OCI-LY7 (cell line): ENCODE measurements at regions not wholly inside any gene's neighbourhood (a gene's known extent, or its start where the extent isn't known, plus 50 kb on each side); places are given as distances from the start of the nearest gene placed in this dataset.
A peak's percentile ranks its signal among the peaks of the same experiment; 100 is the strongest.

Experiments
- BruUV-seq: library from RNA; stranded (reverse); fragments of 400-500 nt; replicated peaks from 2 replicates; lab custom pipeline; 2021; lab: Mats Ljungman, UMichigan
- CTCF ChIA-PET: fragments of 300-600 bp; sonication (Branson Sonifier 250); formaldehyde crosslinking; loops from one replicate; lab custom pipeline; 2022; ENCODE audit warnings: antibody characterized with exemption; ENCODE audit not compliant: unreplicated experiment; lab: Charles Lee
- POLR2A ChIA-PET: fragments of 300-600 bp; sonication (Branson Sonifier 250); formaldehyde crosslinking; loops from one replicate; lab custom pipeline; 2022; ENCODE audit warnings: antibody characterized with exemption; lab: Charles Lee
- DNase-seq: peaks from one replicate; pipeline ENCODE4 v3.0.0-alpha.2; 2015; ENCODE audit warnings: low spot score
- H2AFZ ChIP-seq: fragments of 200-600 bp; sonication (generic), shearing (Covaris generic); 2 replicates; pipeline ENCODE4 v1.6.1; 2014; ENCODE audit warnings: mild to moderate bottlenecking, antibody characterized with exemption, low read length, moderate library complexity
- H3K27ac ChIP-seq: fragments of 200-600 bp; sonication (generic); 2 replicates; pipeline ENCODE4 v1.5.1; 2014; ENCODE audit warnings: mixed run types, low read depth, mild to moderate bottlenecking, moderate library complexity, low read length, inconsistent platforms; ENCODE audit not compliant: poor library complexity, severe bottlenecking
- H3K36me3 ChIP-seq: fragments of 200-600 bp; sonication (generic); 2 replicates; pipeline ENCODE4 v1.6.1; 2014; ENCODE audit warnings: mild to moderate bottlenecking, antibody characterized with exemption, low read length, moderate library complexity, mixed read lengths; ENCODE audit not compliant: insufficient read depth
- H3K4me1 ChIP-seq: fragments of 200-600 bp; sonication (generic); 2 replicates; pipeline ENCODE4 v1.5.1; 2014; ENCODE audit warnings: mild to moderate bottlenecking, low read length; ENCODE audit not compliant: insufficient read depth, poor library complexity, severe bottlenecking
- H3K4me2 ChIP-seq: fragments of 200-600 bp; sonication (generic); 2 replicates; pipeline ENCODE4 v1.6.1; 2014; ENCODE audit warnings: mild to moderate bottlenecking, low read length
- H3K4me3 ChIP-seq: fragments of 200-600 bp; sonication (generic); 2 replicates; pipeline ENCODE4 v1.5.1; 2014; ENCODE audit warnings: mild to moderate bottlenecking, low read depth, low read length; ENCODE audit not compliant: poor library complexity, severe bottlenecking
- H3K79me2 ChIP-seq: fragments of 200-600 bp; sonication (generic); 2 replicates; pipeline ENCODE4 v1.6.1; 2016; ENCODE audit warnings: low read depth, mild to moderate bottlenecking, low read length, moderate library complexity, mixed read lengths; ENCODE audit not compliant: insufficient read depth
- H3K9me2 ChIP-seq: fragments of 200-600 bp; sonication (generic); 2 replicates; pipeline ENCODE4 v1.6.1; 2016; ENCODE audit warnings: mild to moderate bottlenecking, low read length, mixed read lengths; ENCODE audit not compliant: insufficient read depth
- H3K9me3 ChIP-seq: fragments of 200-600 bp; sonication (generic); 2 replicates; pipeline ENCODE4 v1.6.1; 2014; ENCODE audit warnings: mild to moderate bottlenecking, mixed run types, low read length, mixed read lengths
- H4K20me1 ChIP-seq: fragments of 200-600 bp; sonication (generic); 2 replicates; pipeline ENCODE4 v1.6.1; 2014; ENCODE audit warnings: mild to moderate bottlenecking, antibody characterized with exemption, low read length, moderate library complexity, mixed read lengths; ENCODE audit not compliant: insufficient read depth
- EZH2phosphoT487 ChIP-seq: fragments of 200-600 bp; sonication (generic); IDR thresholded peaks from 2 replicates; pipeline ENCODE4 v1.6.1; 2018; ENCODE audit warnings: low read depth, borderline replicate concordance, mild to moderate bottlenecking, mixed run types, antibody characterized with exemption, low read length, moderate library complexity, mixed read lengths
- intact Hi-C: fragments of 100-400 bp; cut with micrococcal nuclease; formaldehyde crosslinking; loops from one replicate; pipeline ENCODE4 v1.10.0; 2022; ENCODE audit not compliant: unreplicated experiment
- TF ChIP-seq, protein P1 (sequence below): fragments of 200-600 bp; sonication (generic); conservative IDR thresholded peaks from 2 replicates; pipeline ENCODE4 v1.5.1; 2014; ENCODE audit warnings: mild to moderate bottlenecking, antibody characterized with exemption, low read length, moderate library complexity, mixed read lengths

- POLR2A ChIA-PET, result interaction anchor here (1.0 kb wide), 1 partner anchor 11 kb away, joined by 3 read pairs; no protein-coding TSS in a partner anchor
- intact Hi-C loops, result no loop called here
These were observed 484.6 kb downstream of the GALC start for GRCh38 chr14:87508333-87508732.

GRCh38 chr14:87503711-87504110 is 489.3 kb downstream of the GALC start:
- no TSS peak for BruUV-seq
- Histone ChIP-seq H4K20me1 (no peaks in the 10 kb centered on the region), H3K4me2 (no peak overlapping the region), H3K9me2 (no peaks in the 10 kb centered on the region), H3K9me3 (no peaks in the 10 kb centered on the region), H2AFZ (no peak overlapping the region), H3K4me3 (no peak overlapping the region), H3K27ac (no peak overlapping the region), H3K4me1 (no peaks in the 10 kb centered on the region), H3K36me3 (no peaks in the 10 kb centered on the region), H3K79me2 (no peaks in the 10 kb centered on the region)
- POLR2A ChIA-PET, result no interaction called here
- DNase-seq, result no peak
- CTCF ChIA-PET, result no interaction called here
- TF ChIP-seq, protein P1, sequence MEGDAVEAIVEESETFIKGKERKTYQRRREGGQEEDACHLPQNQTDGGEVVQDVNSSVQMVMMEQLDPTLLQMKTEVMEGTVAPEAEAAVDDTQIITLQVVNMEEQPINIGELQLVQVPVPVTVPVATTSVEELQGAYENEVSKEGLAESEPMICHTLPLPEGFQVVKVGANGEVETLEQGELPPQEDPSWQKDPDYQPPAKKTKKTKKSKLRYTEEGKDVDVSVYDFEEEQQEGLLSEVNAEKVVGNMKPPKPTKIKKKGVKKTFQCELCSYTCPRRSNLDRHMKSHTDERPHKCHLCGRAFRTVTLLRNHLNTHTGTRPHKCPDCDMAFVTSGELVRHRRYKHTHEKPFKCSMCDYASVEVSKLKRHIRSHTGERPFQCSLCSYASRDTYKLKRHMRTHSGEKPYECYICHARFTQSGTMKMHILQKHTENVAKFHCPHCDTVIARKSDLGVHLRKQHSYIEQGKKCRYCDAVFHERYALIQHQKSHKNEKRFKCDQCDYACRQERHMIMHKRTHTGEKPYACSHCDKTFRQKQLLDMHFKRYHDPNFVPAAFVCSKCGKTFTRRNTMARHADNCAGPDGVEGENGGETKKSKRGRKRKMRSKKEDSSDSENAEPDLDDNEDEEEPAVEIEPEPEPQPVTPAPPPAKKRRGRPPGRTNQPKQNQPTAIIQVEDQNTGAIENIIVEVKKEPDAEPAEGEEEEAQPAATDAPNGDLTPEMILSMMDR, result no peak
- no peak for TF ChIP-seq EZH2phosphoT487
- intact Hi-C loops, result no loop called here

More at GRCh38 chr14:87508333-87508732, 484.6 kb downstream of the GALC start:
- H2AFZ ChIP-seq, result no peak overlapping the region
- H3K27ac ChIP-seq, result no peak overlapping the region
- no peak for TF ChIP-seq EZH2phosphoT487
- TF ChIP-seq, protein P1, result no peak
- no peaks in the 10 kb centered on the region for H3K9me3 ChIP-seq
- BruUV-seq, result no TSS peak
- no peak for DNase-seq
- no peaks in the 10 kb centered on the region for H4K20me1 ChIP-seq
- no peaks in the 10 kb centered on the region for H3K9me2 ChIP-seq
- no peaks in the 10 kb centered on the region for H3K4me1 ChIP-seq
- no peak overlapping the region for H3K4me3 ChIP-seq
- no peaks in the 10 kb centered on the region for H3K79me2 ChIP-seq
- no peaks in the 10 kb centered on the region for H3K36me3 ChIP-seq
- no peak overlapping the region for H3K4me2 ChIP-seq
- CTCF ChIA-PET, result no interaction called here

- CTCF ChIA-PET, result no interaction called here
- POLR2A ChIA-PET, result interaction anchor here (0.6 to 0.7 kb wide), 3 partner anchors 12 to 122 kb away, joined by 3 read pairs; no protein-coding TSS in a partner anchor
- BruUV-seq, result no TSS peak
These were observed 495.7 kb downstream of the GALC start for GRCh38 chr14:87497301-87497700.

More at GRCh38 chr14:87497301-87497700, 495.7 kb downstream of the GALC start:
- Histone ChIP-seq H3K79me2 (no peaks in the 10 kb centered on the region), H3K9me2 (no peaks in the 10 kb centered on the region), H3K36me3 (no peaks in the 10 kb centered on the region), H2AFZ (peak overlapping the region; percentile 17; the same call in 1 of the 2 replicates), H4K20me1 (no peaks in the 10 kb centered on the region), H3K4me2 (no peak overlapping the region), H3K27ac (no peak overlapping the region), H3K4me1 (no peaks in the 10 kb centered on the region), H3K4me3 (no peak overlapping the region), H3K9me3 (no peaks in the 10 kb centered on the region)
- TF ChIP-seq, protein P1, result no peak
- no peak for TF ChIP-seq EZH2phosphoT487
- no peak for DNase-seq
- intact Hi-C loops, result no loop called here
